ENCODE measurements at regions not wholly inside any gene's neighbourhood (a gene's known extent, or its start where the extent isn't known, plus 50 kb on each side); places are given as distances from the start of the nearest gene placed in this dataset.

GRCh38 chr14:98878282-98878681, 393.7 kb downstream of the BCL11B start:
- TF ChIP-seq CTCF (IDR thresholded peaks at IDR 0.05) (no peak), POLR2A (IDR thresholded peaks at IDR 0.05) (no peak)

All from prostate gland (tissue), 2 donors.